Mesothelial cell of epicardium (in vitro differentiated cells): ENCODE measurements at regions not wholly inside any gene's neighbourhood (a gene's known extent, or its start where the extent isn't known, plus 50 kb on each side); places are given as distances from the start of the nearest gene placed in this dataset.
A peak's percentile ranks its signal among the peaks of the same experiment; 100 is the strongest.

Experiments used
- DNase-seq, 2 experiments: peaks; one replicate each; pipeline ENCODE4 v3.0.0; 2021; ENCODE audit warnings: low spot score in 2 of 2; ENCODE audit not compliant: unreplicated experiment in 2 of 2
- H3K27ac Mint-ChIP-seq: 2 replicates; pipeline ENCODE4 v1.8.0; 2021; ENCODE audit warnings: mixed read lengths
- H3K27me3 Mint-ChIP-seq: 2 replicates; pipeline ENCODE4 v1.8.0; 2021; ENCODE audit warnings: low read depth, mixed read lengths
- H3K36me3 Mint-ChIP-seq: 2 replicates; pipeline ENCODE4 v1.8.0; 2021; ENCODE audit warnings: mixed read lengths
- H3K4me1 Mint-ChIP-seq: 2 replicates; pipeline ENCODE4 v1.8.0; 2021; ENCODE audit warnings: mixed read lengths
- H3K4me3 Mint-ChIP-seq: 2 replicates; pipeline ENCODE4 v1.8.0; 2021; ENCODE audit warnings: mild to moderate bottlenecking, moderate library complexity, mixed read lengths
- H3K9me3 Mint-ChIP-seq: 2 replicates; pipeline ENCODE4 v1.8.0; 2021; ENCODE audit warnings: mixed read lengths
- CTCF ChIP-seq: fragments of 200-600 bp; sonication (generic); IDR thresholded peaks from one replicate; pipeline ENCODE4 v1.5.0; 2021; ENCODE audit warnings: antibody characterized with exemption; ENCODE audit not compliant: unreplicated experiment

DNA sequence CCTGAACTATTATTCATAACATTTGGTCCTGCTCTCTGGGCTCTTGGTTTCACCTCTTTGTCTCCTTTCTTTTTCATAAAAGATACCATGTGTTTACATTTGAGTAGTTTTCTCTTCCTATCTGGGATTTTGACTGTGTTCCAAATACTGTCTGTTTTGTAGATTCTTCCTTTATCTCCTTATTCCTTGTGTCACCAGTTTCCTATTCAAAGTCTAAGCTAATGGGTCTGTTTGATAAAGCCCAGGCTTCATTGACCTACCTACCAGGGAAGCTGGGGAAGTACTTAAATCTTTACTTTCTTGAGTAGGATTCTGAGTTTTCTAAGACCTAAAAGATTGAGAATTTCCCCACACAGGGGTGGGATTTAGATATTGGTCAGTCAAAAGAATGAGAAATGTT is 409.5 kb downstream of the RAPGEF2 start:
- Mint-ChIP-seq H3K9me3 (peaks cover 3% of the 10 kb centered on the region), H3K27ac (no peak overlapping the region), H3K4me3 (no peak overlapping the region), H3K36me3 (no peaks in the 10 kb centered on the region), H3K4me1 (peaks cover 19% of the 10 kb centered on the region), H3K27me3 (no peaks in the 10 kb centered on the region)
- no peak for DNase-seq
- no peak for TF ChIP-seq CTCF

- Mint-ChIP-seq H3K4me1 (peaks cover 20% of the 10 kb centered on the region), H3K9me3 (peaks cover 3% of the 10 kb centered on the region), H3K4me3 (no peak overlapping the region), H3K27me3 (no peaks in the 10 kb centered on the region), H3K36me3 (no peaks in the 10 kb centered on the region), H3K27ac (no peak overlapping the region)
- no peak for TF ChIP-seq CTCF
- no peak for DNase-seq
These were observed 412.6 kb downstream of the RAPGEF2 start for GRCh38 chr4:159515314-159516025.

DNA sequence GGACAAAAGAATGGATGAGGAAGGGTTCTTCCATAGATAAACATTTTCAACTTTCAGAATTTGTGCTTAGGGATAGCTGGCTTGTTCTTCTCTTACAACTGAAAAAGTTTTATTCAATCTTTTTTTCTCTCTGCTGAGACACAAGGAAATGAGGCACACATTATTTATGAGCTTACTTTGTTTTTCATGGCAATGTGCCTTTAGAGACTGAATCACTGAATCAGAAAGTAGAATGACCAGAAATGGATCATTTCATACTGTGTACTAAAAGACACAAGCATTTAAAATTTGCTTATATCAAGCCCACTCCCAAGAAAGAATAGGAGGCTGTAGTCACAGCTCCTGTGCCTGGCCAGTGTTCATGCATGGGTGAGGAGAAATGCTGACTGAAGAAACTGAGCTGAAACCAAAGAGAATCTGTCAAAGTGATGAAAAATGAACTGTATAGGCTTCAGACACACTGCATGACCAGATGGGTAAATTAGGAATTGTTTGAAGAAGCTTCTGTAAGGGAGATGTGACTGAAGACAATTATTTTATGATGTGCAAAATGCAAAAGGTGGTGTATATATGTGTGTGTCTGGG is 413.8 kb downstream of the RAPGEF2 start:
- H3K27ac Mint-ChIP-seq: peak overlapping the region; percentile 0
- DNase-seq: no peak
- TF ChIP-seq CTCF: no peak
- H3K4me3 Mint-ChIP-seq: no peak overlapping the region
- no peaks in the 10 kb centered on the region for H3K36me3 Mint-ChIP-seq
- peaks cover 3% of the 10 kb centered on the region for H3K9me3 Mint-ChIP-seq
- H3K27me3 Mint-ChIP-seq: no peaks in the 10 kb centered on the region
- peaks cover 18% of the 10 kb centered on the region for H3K4me1 Mint-ChIP-seq

DNA sequence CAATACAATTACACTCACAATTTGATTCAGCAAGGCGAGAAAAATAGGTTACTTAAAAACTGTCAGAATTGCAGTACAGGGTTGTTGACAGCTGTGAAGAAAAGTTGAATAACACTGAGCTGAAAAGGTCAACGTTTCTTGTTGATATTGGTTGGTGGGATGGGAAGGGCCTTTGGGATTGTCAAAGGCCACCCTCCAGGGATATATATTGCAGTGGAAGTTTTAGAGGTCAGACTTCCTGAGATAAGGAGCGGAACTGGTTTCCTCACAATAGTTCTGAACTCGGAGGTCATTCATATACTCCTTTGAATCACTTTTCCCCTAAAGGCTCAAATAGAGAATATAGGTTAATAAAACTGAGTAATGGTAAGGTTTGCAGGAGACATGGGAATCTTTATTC is 417.2 kb downstream of the RAPGEF2 start:
- TF ChIP-seq CTCF: no peak
- Mint-ChIP-seq H3K27ac (no peak overlapping the region), H3K4me3 (no peak overlapping the region), H3K9me3 (no peaks in the 10 kb centered on the region), H3K4me1 (peaks cover 15% of the 10 kb centered on the region), H3K36me3 (peaks cover 2% of the 10 kb centered on the region), H3K27me3 (no peaks in the 10 kb centered on the region)
- DNase-seq: no peak

DNA sequence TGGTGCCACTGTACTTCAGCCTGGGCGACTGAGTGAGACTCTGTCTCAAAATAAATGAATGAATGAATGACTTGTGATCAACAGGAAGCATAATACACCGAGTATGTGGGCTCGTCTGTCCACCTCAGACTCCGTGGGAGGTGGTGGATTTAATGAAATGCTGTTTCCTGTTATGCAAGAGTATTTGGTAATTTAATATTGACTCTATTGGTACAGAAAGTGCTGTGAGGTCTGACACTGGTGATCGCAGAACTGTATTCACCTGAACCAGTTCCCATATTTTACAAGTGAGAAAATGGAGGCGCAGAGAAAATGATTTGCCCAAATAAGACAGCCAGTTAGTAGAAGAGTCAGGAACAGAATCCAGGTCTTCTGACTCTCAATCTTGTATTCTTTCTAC is 423.3 kb downstream of the RAPGEF2 start:
- DNase-seq: no peak
- Mint-ChIP-seq H3K9me3 (peaks cover 15% of the 10 kb centered on the region), H3K27me3 (no peaks in the 10 kb centered on the region), H3K4me3 (no peak overlapping the region), H3K27ac (no peak overlapping the region), H3K36me3 (peaks cover 2% of the 10 kb centered on the region), H3K4me1 (no peaks in the 10 kb centered on the region)
- TF ChIP-seq CTCF: no peak
